Subcutaneous abdominal adipose tissue (tissue), 5 donors: ENCODE measurements at regions not wholly inside any gene's neighbourhood (a gene's known extent, or its start where the extent isn't known, plus 50 kb on each side); places are given as distances from the start of the nearest gene placed in this dataset.

Experiments
- H3K27ac ChIP-seq: one replicate; pipeline ENCODE4 v1.7.0; 2013; ENCODE audit warnings: low read depth, mild to moderate bottlenecking, inconsistent platforms, low read length, moderate library complexity
- H3K27me3 ChIP-seq, 5 donors: one replicate each; pipeline ENCODE4 v1.7.0; 2013; ENCODE audit warnings: low read length in 5 of 5, inconsistent platforms in 1 of 5; ENCODE audit not compliant: control insufficient read depth in 5 of 5, insufficient read depth in 4 of 5
- H3K36me3 ChIP-seq, 5 donors: one replicate each; pipeline ENCODE4 v1.7.0; 2013; ENCODE audit warnings: low read length in 5 of 5; ENCODE audit not compliant: control insufficient read depth in 5 of 5, insufficient read depth in 5 of 5
- H3K4me1 ChIP-seq, 5 donors: one replicate each; pipeline ENCODE4 v1.7.0; 2013; ENCODE audit warnings: low read length in 5 of 5, mild to moderate bottlenecking in 3 of 5, moderate library complexity in 1 of 5; ENCODE audit not compliant: control insufficient read depth in 5 of 5, insufficient read depth in 5 of 5
- H3K4me3 ChIP-seq, 5 donors: one replicate each; pipeline ENCODE4 v1.7.0; 2013; ENCODE audit warnings: low read length in 5 of 5, low read depth in 1 of 5
- H3K9ac ChIP-seq, 5 donors: one replicate each; pipeline ENCODE4 v1.7.0; 2013; ENCODE audit warnings: low read length in 5 of 5, mild to moderate bottlenecking in 4 of 5, moderate library complexity in 3 of 5
- H3K9me3 ChIP-seq, 5 donors: one replicate each; pipeline ENCODE4 v1.7.0; 2013; ENCODE audit warnings: low read length in 5 of 5; ENCODE audit not compliant: control insufficient read depth in 5 of 5
- donor health status: healthy.
- donor health status: healthy.
- donor health status: healthy.
- donor health status: healthy.
- donor health status: healthy.

- no peak overlapping the region for H3K9ac ChIP-seq
- no peaks in the 10 kb centered on the region for H3K27me3 ChIP-seq
- H3K27ac ChIP-seq: no peak overlapping the region
- H3K4me1 ChIP-seq: no peaks in the 10 kb centered on the region
- H3K4me3 ChIP-seq: no peak overlapping the region
- H3K36me3 ChIP-seq: no peaks in the 10 kb centered on the region
- H3K9me3 ChIP-seq: no peaks in the 10 kb centered on the region
Measured at GRCh38 chr3:106030627-106030963, 161.8 kb upstream of the CBLB start.

GRCh38 chr3:106032479-106032878 lies 163.7 kb upstream of the CBLB start:
- no peaks in the 10 kb centered on the region for H3K4me1 ChIP-seq
- H3K9ac ChIP-seq: no peak overlapping the region
- no peak overlapping the region for H3K27ac ChIP-seq
- no peak overlapping the region for H3K4me3 ChIP-seq
- no peaks in the 10 kb centered on the region for H3K27me3 ChIP-seq
- no peaks in the 10 kb centered on the region for H3K9me3 ChIP-seq
- no peaks in the 10 kb centered on the region for H3K36me3 ChIP-seq

GRCh38 chr3:106033654-106034053 lies 164.8 kb upstream of the CBLB start:
- H3K9me3 ChIP-seq: no peaks in the 10 kb centered on the region
- H3K4me1 ChIP-seq: no peaks in the 10 kb centered on the region
- no peaks in the 10 kb centered on the region for H3K36me3 ChIP-seq
- H3K27me3 ChIP-seq: no peaks in the 10 kb centered on the region
- H3K4me3 ChIP-seq: no peak overlapping the region
- H3K27ac ChIP-seq: no peak overlapping the region
- no peak overlapping the region for H3K9ac ChIP-seq

GRCh38 chr3:106034313-106034712 lies 165.5 kb upstream of the CBLB start:
- Histone ChIP-seq H3K9me3 (peaks cover 0 to under 1% (median 0%) of the 10 kb centered on the region in 5 donors), H3K27me3 (no peaks in the 10 kb centered on the region), H3K4me1 (no peaks in the 10 kb centered on the region), H3K4me3 (no peak overlapping the region), H3K27ac (no peak overlapping the region), H3K36me3 (no peaks in the 10 kb centered on the region), H3K9ac (no peak overlapping the region)

- Histone ChIP-seq H3K27me3 (no peaks in the 10 kb centered on the region), H3K9me3 (peaks cover 0 to 6% (median 0%) of the 10 kb centered on the region in 5 donors), H3K27ac (no peak overlapping the region), H3K9ac (no peak overlapping the region), H3K4me3 (no peak overlapping the region), H3K36me3 (no peaks in the 10 kb centered on the region), H3K4me1 (no peaks in the 10 kb centered on the region)
Measured at GRCh38 chr3:106035619-106036018, 166.8 kb upstream of the CBLB start.

GRCh38 chr3:106036696-106037095 lies 167.9 kb upstream of the CBLB start:
- Histone ChIP-seq H3K9ac (no peak overlapping the region), H3K36me3 (no peaks in the 10 kb centered on the region), H3K9me3 (peaks cover 0 to 6% (median 0%) of the 10 kb centered on the region in 5 donors), H3K27me3 (no peaks in the 10 kb centered on the region), H3K27ac (no peak overlapping the region), H3K4me1 (no peaks in the 10 kb centered on the region), H3K4me3 (no peak overlapping the region)

GRCh38 chr3:106047221-106047620 lies 178.4 kb upstream of the CBLB start:
- no peak overlapping the region for H3K27ac ChIP-seq
- no peaks in the 10 kb centered on the region for H3K27me3 ChIP-seq
- no peaks in the 10 kb centered on the region for H3K36me3 ChIP-seq
- no peak overlapping the region for H3K4me3 ChIP-seq
- no peaks in the 10 kb centered on the region for H3K4me1 ChIP-seq
- no peak overlapping the region for H3K9ac ChIP-seq
- no peaks in the 10 kb centered on the region for H3K9me3 ChIP-seq

- Histone ChIP-seq H3K9ac (no peak overlapping the region), H3K27ac (no peak overlapping the region)
Measured at GRCh38 chr3:106048946-106049481, 180.2 kb upstream of the CBLB start.

GRCh38 chr3:106049821-106050220 lies 181.0 kb upstream of the CBLB start:
- no peak overlapping the region for H3K4me3 ChIP-seq
- no peak overlapping the region for H3K27ac ChIP-seq
- no peak overlapping the region for H3K9ac ChIP-seq
- no peaks in the 10 kb centered on the region for H3K36me3 ChIP-seq
- no peaks in the 10 kb centered on the region for H3K9me3 ChIP-seq
- H3K27me3 ChIP-seq: no peaks in the 10 kb centered on the region
- H3K4me1 ChIP-seq: no peaks in the 10 kb centered on the region

More at GRCh38 chr3:106048946-106049481, 180.2 kb upstream of the CBLB start:
- Histone ChIP-seq H3K36me3 (no peaks in the 10 kb centered on the region), H3K27me3 (no peaks in the 10 kb centered on the region), H3K9me3 (no peaks in the 10 kb centered on the region), H3K4me1 (no peaks in the 10 kb centered on the region), H3K4me3 (no peak overlapping the region)

- no peaks in the 10 kb centered on the region for H3K36me3 ChIP-seq
- no peaks in the 10 kb centered on the region for H3K9me3 ChIP-seq
- H3K4me1 ChIP-seq: no peaks in the 10 kb centered on the region
- no peaks in the 10 kb centered on the region for H3K27me3 ChIP-seq
- no peak overlapping the region for H3K9ac ChIP-seq
- H3K4me3 ChIP-seq: no peak overlapping the region
- H3K27ac ChIP-seq: no peak overlapping the region
Measured at GRCh38 chr3:106056931-106057330, 188.1 kb upstream of the CBLB start.

GRCh38 chr3:106058475-106058874 lies 189.7 kb upstream of the CBLB start:
- Histone ChIP-seq H3K27me3 (no peaks in the 10 kb centered on the region), H3K36me3 (no peaks in the 10 kb centered on the region), H3K9me3 (no peaks in the 10 kb centered on the region)

More at GRCh38 chr3:106058475-106058874, 189.7 kb upstream of the CBLB start:
- Histone ChIP-seq H3K4me1 (no peaks in the 10 kb centered on the region), H3K27ac (no peak overlapping the region), H3K9ac (no peak overlapping the region), H3K4me3 (no peak overlapping the region)
